Peyer's patch (tissue), 4 donors: ENCODE measurements at regions not wholly inside any gene's neighbourhood (a gene's known extent, or its start where the extent isn't known, plus 50 kb on each side); places are given as distances from the start of the nearest gene placed in this dataset.
"Not testable (repeated sequence)": the region's sequence is repeated elsewhere in the genome, so short reads cannot be mapped to it uniquely, and the experiment has no call there.

ENCODE experiments used
- DNase-seq, 3 donors: peaks; one replicate each; pipeline ENCODE4 v3.0.0-alpha.2; 2017 to 2019
- H3K27ac ChIP-seq, 4 donors: fragments of 200-600 bp; sonication (generic); one replicate each; pipeline ENCODE4 v1.5.1; 2016 to 2019
- H3K27me3 ChIP-seq, 2 donors: fragments of 200-600 bp; sonication (generic); one replicate each; pipeline ENCODE4 v1.5.1; 2019
- H3K36me3 ChIP-seq, 3 donors: fragments of 200-600 bp; sonication (generic); one replicate each; pipeline ENCODE4 v1.5.1; 2016 to 2019
- H3K4me1 ChIP-seq, 4 donors: fragments of 200-600 bp; sonication (generic); one replicate each; pipeline ENCODE4 v1.5.1; 2016 to 2019
- H3K4me3 ChIP-seq, 4 donors: fragments of 200-600 bp; sonication (generic); 1 replicate in 3 of 4; 2 replicates in 1 of 4; pipeline ENCODE4 v1.5.1; 2016 to 2019; ENCODE audit warnings: mild to moderate bottlenecking in 1 of 4
- H3K9me3 ChIP-seq, 4 donors: fragments of 200-600 bp; sonication (generic); one replicate each; pipeline ENCODE4 v1.5.1; 2016 to 2019; ENCODE audit warnings: mild to moderate bottlenecking in 1 of 4
- TF ChIP-seq, protein P1 (sequence below), 6 experiments: fragments of 450-650 bp in 4 of 6; fragments of 200-600 bp in 2 of 6; sonication (generic) in 1 of 6; IDR thresholded peaks; one replicate each; pipeline ENCODE4 v1.5.1; 2017 to 2019; ENCODE audit warnings: antibody characterized with exemption in 6 of 6, mild to moderate bottlenecking in 3 of 6, moderate library complexity in 1 of 6

DNA sequence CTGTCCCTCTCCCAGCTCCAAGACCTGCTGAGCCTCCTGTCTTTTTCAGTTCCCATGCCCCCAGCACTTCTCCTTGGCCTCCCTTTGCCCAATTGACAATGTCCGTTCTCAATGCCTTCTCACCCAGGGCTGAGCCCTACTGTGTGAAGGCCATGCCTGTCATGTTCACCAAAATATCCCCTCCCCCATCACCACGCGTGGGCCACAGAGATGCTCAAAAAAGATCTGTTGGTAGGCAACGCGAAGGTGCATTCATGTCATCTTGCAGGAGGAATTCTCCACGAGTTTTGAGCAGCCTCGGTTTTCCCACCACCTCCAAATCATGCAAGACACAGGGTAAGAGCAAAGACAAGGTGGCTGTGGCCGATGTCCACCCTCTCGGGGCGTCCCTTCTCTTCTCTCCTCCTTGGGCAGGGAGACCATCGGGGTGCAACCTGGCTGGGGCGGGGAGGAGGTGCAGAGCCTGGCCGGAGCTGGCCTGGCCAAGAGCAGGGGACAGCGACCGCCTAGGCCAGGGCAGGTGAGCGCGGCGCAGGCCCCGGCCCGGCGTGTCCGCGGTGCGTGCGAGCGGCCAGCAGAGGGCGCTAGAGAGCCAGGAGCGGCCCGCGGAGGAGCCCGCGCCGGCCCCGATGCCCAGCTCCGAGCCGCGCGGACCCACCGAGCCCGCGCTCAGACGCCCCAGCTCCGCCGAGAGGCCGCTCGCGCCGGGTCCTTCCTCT lies 56.3 kb upstream of the KRTAP5-11 start:
- H3K9me3 ChIP-seq: not testable (repeated sequence)
- peak overlapping the region in 3 of 4 donors; percentile 43 to 54 (median 50) for H3K4me3 ChIP-seq

DNA sequence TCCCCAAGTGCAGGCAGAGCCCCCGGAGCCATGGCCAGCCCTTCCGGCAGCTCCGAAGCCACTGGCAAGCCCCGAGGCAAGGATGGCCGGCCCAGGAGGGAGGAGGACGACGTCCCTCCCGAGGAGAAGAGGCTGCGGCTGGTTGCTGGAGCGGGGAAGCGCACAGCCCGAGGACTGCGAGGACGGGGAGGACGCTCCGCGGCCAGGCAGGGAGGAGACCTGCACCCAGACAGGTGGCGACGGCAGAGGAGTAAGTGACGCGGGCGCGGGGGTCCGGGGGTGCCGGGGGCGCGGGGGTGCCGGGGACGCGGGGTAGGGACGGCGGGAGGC lies 56.8 kb upstream of the KRTAP5-11 start:
- not testable (repeated sequence) for H3K36me3 ChIP-seq, H3K27me3 ChIP-seq, H3K4me1 ChIP-seq, H3K9me3 ChIP-seq, H3K27ac ChIP-seq
- DNase-seq: peak in 1 of 3 donors; percentile 56
- peak overlapping the region in 3 of 4 donors; percentile 43 to 54 (median 50) for H3K4me3 ChIP-seq

More for the DNA sequence above, 56.3 kb upstream of the KRTAP5-11 start:
- H3K4me1 ChIP-seq, H3K36me3 ChIP-seq, H3K27ac ChIP-seq, H3K27me3 ChIP-seq: not testable (repeated sequence)
- DNase-seq: peak; percentile 34 to 80 (median 75)
- TF ChIP-seq, protein P1, sequence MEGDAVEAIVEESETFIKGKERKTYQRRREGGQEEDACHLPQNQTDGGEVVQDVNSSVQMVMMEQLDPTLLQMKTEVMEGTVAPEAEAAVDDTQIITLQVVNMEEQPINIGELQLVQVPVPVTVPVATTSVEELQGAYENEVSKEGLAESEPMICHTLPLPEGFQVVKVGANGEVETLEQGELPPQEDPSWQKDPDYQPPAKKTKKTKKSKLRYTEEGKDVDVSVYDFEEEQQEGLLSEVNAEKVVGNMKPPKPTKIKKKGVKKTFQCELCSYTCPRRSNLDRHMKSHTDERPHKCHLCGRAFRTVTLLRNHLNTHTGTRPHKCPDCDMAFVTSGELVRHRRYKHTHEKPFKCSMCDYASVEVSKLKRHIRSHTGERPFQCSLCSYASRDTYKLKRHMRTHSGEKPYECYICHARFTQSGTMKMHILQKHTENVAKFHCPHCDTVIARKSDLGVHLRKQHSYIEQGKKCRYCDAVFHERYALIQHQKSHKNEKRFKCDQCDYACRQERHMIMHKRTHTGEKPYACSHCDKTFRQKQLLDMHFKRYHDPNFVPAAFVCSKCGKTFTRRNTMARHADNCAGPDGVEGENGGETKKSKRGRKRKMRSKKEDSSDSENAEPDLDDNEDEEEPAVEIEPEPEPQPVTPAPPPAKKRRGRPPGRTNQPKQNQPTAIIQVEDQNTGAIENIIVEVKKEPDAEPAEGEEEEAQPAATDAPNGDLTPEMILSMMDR (IDR thresholded peaks at IDR 0.05): peak; percentile 41 to 71 (median 69)

DNA sequence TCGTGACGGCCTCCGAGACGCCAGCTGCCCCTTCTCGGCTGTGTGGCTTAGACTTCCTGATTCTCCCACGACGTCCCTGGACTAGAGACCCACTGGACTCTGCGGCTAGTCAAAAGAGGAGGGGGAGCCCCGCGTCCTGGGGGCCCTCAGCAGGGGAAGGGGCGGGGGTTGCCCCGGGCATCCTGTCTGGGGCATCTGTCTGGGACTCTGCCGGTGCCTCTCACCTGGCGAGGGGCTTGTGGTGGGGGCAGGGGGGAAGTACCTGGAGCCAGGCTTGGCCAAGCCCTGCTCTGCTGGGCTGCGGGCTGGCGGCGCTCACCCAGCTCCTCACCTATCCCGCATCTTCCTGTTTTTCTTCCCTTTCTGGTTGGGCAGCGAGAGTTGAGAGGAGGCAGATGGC lies 57.2 kb upstream of the KRTAP5-11 start:
- H3K9me3 ChIP-seq, H3K36me3 ChIP-seq, H3K27ac ChIP-seq, H3K27me3 ChIP-seq, H3K4me1 ChIP-seq, DNase-seq: not testable (repeated sequence)
- peak overlapping the region in 2 of 4 donors; percentile 43 to 50 for H3K4me3 ChIP-seq

DNA sequence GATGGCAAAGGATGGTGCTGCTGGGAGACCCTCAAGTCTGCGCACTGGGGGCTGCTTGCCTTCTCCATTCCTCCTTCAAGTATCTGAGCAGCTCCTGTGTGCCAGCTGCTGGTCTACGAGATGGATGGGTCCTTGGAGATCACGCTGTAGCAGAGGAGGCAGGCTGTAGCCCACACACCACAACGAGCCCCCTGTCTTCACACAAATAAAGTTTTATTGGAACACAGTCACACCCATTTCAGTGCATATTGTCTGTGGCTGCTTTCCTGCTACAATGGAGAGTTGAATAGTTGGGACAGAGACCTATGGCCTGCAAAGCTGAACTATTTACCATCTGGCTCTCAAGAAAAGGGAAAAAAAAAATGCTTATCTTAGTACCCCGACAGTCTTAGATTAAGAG lies 64.4 kb upstream of the KRTAP5-11 start:
- H3K4me1 ChIP-seq, DNase-seq, H3K9me3 ChIP-seq, H3K27ac ChIP-seq, H3K36me3 ChIP-seq, H3K27me3 ChIP-seq, H3K4me3 ChIP-seq: not testable (repeated sequence)

DNA sequence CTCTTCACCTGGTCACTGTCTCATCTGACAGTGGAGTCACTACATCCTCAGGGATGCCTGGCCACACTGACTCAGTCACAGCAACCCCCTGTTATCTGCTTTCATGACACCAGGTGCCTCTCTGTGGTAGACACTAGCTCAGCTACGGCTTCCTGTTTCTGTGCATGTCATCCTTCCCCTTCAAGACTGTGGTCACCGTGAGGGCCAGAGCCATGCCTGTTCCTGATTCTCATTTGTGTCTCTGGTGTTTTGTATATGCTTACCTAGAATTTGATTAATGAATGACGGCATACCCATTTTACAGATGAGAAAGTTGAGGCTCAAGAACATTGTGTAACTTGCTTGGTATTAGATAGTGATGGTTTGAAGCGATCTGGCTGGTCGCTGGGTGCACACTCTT lies 70.3 kb upstream of the KRTAP5-11 start:
- H3K4me3 ChIP-seq, DNase-seq, H3K36me3 ChIP-seq, H3K4me1 ChIP-seq, H3K9me3 ChIP-seq, H3K27ac ChIP-seq, H3K27me3 ChIP-seq: not testable (repeated sequence)

DNA sequence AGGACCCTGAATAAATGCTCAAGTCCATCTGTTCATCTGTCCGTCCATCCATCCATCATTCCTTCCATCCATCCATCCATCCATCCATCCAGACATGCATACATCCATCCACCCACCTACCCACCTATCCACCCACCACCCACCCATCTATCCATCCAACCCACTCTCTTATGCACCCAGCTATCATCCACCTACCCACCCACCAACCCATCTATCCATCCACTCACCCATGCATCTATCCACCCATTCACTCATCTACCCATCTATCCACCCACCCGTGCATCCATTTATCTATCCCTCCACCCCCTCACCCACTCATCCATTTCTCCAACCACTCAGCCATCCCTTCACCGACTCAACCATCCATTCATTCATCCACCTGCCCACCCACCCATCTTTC lies 71.7 kb upstream of the KRTAP5-11 start:
- H3K27ac ChIP-seq, H3K9me3 ChIP-seq, DNase-seq, H3K27me3 ChIP-seq, H3K36me3 ChIP-seq, H3K4me1 ChIP-seq, H3K4me3 ChIP-seq: not testable (repeated sequence)

DNA sequence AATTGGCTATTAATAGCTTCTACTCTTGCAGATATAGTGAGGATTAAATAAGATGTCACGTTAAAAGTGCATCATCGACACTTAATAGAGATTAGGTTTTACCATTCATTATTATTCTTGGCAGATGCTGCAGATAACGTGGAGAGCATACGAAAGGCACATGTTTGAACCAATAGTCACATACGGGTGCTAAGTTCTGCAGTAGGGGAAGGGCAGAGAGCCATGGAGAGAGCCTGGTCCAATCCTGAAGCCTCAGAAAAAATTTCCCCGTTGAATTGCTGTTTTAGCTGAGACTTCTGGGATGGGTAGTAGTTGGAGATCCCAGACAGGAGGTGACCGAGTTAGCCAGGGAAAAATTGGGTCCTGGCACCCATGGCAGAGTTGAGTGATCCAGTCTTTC lies 72.4 kb upstream of the KRTAP5-11 start:
- not testable (repeated sequence) for H3K4me3 ChIP-seq, H3K27me3 ChIP-seq, H3K36me3 ChIP-seq, DNase-seq, H3K9me3 ChIP-seq, H3K4me1 ChIP-seq, H3K27ac ChIP-seq

DNA sequence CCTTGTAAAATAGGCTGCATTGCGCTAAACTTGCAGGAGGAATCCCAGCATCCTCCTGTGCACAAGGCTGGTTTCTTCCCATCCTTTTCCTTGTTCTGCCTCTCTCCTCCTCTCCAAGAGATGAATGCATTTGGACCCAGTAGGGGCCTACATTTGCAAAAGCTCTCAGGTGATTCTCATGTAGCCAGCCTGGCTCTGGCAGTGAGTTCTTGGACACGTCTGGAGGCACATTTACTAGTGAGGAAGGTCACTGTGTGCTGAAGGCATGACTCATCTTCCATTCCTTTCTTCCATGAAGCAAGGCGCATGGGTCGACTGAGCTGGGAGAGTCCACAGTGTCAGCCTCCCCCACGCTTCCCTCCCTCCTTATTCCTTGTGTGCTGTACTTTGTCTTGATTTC lies 73.8 kb upstream of the KRTAP5-11 start:
- not testable (repeated sequence) for H3K27ac ChIP-seq, DNase-seq

DNA sequence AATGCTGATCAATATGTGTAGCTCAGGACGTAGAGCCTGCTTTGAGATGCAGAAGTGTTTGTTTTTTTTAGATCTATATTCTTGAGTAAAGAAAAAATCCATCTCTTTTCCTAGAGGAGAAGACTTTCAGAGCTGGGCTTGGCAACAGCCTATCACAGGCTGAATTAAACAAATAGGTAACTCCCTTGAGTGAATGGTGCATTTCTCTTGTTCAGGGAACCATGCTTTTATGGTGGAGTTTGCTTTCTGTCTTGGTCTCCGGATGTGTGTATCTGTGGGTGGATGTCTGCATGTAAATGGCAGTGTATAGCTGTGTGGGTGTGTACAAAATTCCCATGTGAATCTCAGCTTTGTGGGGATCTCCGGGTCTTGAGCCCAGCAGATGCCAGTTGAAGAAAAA lies 82.3 kb upstream of the KRTAP5-11 start:
- not testable (repeated sequence) for H3K27ac ChIP-seq, H3K36me3 ChIP-seq, H3K4me3 ChIP-seq, H3K4me1 ChIP-seq, DNase-seq, H3K9me3 ChIP-seq, H3K27me3 ChIP-seq

More for the DNA sequence above, 73.8 kb upstream of the KRTAP5-11 start:
- not testable (repeated sequence) for H3K4me3 ChIP-seq, H3K27me3 ChIP-seq, H3K4me1 ChIP-seq, H3K36me3 ChIP-seq, H3K9me3 ChIP-seq

DNA sequence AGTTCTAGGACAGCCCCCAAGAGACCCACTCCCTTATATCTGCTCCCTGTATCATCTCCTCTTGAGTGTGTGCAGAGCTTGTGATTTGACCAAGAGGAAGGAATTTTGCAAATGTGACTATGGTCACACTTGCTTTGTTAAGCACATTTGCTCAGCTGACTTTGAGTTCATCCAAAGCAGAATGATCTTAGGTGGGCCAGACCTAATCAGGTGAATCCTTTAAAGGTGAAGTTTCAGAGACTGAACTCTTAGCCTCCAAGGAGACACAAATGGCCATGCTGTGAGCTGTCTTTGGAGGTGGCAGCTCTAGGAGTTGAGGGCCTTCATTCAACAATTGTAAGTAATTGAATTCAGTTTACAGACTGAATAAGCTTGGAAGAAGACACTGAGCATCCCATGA lies 115.4 kb upstream of the KRTAP5-11 start:
- H3K36me3 ChIP-seq, H3K4me1 ChIP-seq, H3K27ac ChIP-seq, H3K4me3 ChIP-seq, H3K9me3 ChIP-seq, DNase-seq, H3K27me3 ChIP-seq: not testable (repeated sequence)

DNA sequence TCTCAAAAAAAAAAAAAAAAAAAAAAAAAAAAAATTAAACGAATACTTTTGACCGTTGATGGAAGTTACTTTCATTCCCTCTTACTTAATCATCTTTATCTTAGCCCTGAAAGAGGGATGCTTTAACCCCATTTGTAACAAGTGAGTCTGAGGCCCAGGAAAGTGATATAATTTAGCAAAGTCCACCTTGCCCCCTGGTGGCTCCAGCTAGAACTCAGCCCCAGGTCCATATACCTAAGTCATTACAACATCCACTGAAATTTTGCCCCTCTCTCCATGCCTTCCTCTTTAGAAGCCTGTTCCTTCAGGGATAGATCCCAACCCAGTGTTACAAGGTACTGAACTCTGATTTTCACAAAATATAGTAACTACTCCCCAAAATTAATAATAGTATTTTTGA lies 116.3 kb upstream of the KRTAP5-11 start:
- H3K27me3 ChIP-seq, H3K36me3 ChIP-seq, H3K9me3 ChIP-seq, H3K27ac ChIP-seq, DNase-seq, H3K4me3 ChIP-seq, H3K4me1 ChIP-seq: not testable (repeated sequence)
- TF ChIP-seq, protein P1 (IDR thresholded peaks at IDR 0.05): peak in 1 of 6 experiments; percentile 21

DNA sequence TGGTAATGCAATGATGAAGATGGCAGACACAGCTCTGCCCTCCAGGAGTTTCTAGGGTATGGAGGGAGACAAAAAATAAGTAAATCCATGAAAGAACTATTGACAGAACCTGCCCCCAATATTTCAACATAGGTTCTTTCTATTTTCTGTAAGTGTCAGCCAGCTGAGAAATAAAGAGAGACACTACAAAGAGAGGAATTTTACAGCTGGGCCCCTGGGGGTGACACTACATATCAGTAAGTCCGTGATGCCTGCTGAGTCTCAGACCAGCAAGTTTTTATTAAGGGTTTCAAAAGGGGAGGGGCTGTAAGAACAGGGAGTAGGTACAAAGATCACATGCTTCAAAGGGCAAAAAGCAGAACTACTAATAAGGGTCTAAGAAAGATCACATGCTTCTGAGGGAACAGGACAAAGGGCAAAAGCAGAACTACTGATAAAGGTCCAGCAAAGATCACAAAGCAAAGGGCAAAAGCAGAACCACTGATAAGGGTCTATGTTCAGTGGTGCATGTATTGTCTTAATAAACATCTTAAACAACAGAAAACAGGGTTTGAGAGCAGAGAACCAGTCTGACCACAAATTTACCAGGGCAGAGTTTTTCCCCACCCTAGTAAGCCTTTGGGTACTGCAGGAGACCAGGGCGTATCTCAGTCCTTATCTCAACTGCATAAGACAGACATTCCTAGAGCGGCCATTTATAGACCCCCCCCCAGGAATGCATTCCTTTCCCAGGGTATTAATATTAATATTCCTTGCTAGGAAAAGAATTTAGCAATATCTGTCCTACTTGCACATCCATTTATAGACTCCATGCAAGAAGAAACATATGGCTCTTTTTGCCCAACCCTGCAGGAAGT lies 119.0 kb upstream of the KRTAP5-11 start:
- DNase-seq, H3K9me3 ChIP-seq, H3K27ac ChIP-seq, H3K4me3 ChIP-seq, H3K27me3 ChIP-seq, H3K4me1 ChIP-seq, H3K36me3 ChIP-seq: not testable (repeated sequence)

DNA sequence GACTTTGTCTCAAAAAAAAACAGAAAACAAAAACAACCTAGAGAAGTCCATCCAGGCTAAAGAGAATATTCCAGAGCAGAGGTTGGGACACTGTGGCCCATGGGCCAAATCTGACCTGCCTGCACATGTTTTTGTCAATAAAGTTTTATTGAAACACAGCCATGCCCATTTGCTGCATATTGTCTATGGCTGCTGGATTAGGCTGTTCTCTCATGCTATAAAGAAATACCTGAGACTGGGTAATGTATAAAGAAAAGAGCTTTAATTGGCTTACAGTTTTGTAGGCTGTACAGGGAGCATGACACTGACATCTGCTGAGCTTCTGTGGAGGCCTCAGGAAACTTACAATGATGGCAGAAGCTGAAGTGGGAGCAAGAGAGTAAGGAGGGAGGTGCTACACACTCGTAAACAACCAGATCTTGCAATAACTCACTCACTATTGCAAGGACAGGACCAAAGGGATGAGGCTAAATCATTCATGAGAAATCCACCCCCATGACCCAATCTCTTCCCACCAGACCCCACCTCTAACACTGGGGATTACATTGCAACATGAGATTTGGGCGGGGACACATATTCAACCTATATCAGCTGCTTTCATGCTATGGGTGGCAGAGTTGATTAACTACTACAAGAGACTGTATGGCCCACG lies 122.5 kb upstream of the KRTAP5-11 start:
- not testable (repeated sequence) for DNase-seq, H3K27ac ChIP-seq

More for the DNA sequence above, 122.5 kb upstream of the KRTAP5-11 start:
- H3K36me3 ChIP-seq, H3K4me1 ChIP-seq, H3K27me3 ChIP-seq, H3K4me3 ChIP-seq, H3K9me3 ChIP-seq: not testable (repeated sequence)
